K562 (cell line): ENCODE measurements at regions not wholly inside any gene's neighbourhood (a gene's known extent, or its start where the extent isn't known, plus 50 kb on each side); places are given as distances from the start of the nearest gene placed in this dataset.

Source experiments
- CBFA2T3 ChIP-seq: fragments of 450-650 bp; IDR thresholded peaks from 2 replicates; pipeline ENCODE4 v1.6.1; 2017
- CBX2 ChIP-seq: fragments of 200-600 bp; sonication (generic); IDR thresholded peaks from one replicate; pipeline ENCODE4 v1.6.1; 2012; ENCODE audit warnings: mild to moderate bottlenecking, low read length, inconsistent platforms; ENCODE audit not compliant: insufficient read depth, poor library complexity, severe bottlenecking
- CHD7 ChIP-seq: fragments of 200-600 bp; sonication (generic); IDR thresholded peaks from one replicate; pipeline ENCODE4 v1.6.1; 2012; ENCODE audit warnings: mild to moderate bottlenecking, low read depth, low read length, inconsistent platforms
- CXXC5 ChIP-seq: fragments of 250-450 bp; sonication (Bioruptor Pico); IDR thresholded peaks from 2 replicates; pipeline ENCODE4 v1.8.0; 2022; ENCODE audit warnings: inconsistent platforms, mild to moderate bottlenecking, moderate library complexity
- PRMT5 ChIP-seq: sonication (generic); formaldehyde crosslinking; IDR thresholded peaks from 2 replicates; pipeline ENCODE4 v1.5.0; 2020; ENCODE audit warnings: missing genetic modification reagents

- TF ChIP-seq CHD7 (no peak), PRMT5 (CRISPR knock-in tag) (no peak), CXXC5 (no peak), CBFA2T3 (no peak), CBX2 (no peak)
Measured at GRCh38 chr9:115717298-115717697, 436.3 kb upstream of the PAPPA start (continued).
